Endothelial cell (in vitro differentiated cells): ENCODE measurements at regions not wholly inside any gene's neighbourhood (a gene's known extent, or its start where the extent isn't known, plus 50 kb on each side); places are given as distances from the start of the nearest gene placed in this dataset.

ENCODE experiments used
- DNase-seq: peaks from one replicate; pipeline ENCODE4 v3.0.0; 2021; ENCODE audit warnings: low spot score
- H3K27ac Mint-ChIP-seq: one replicate; pipeline ENCODE4 v1.8.0; 2021; ENCODE audit warnings: mixed read lengths, inconsistent platforms; ENCODE audit not compliant: unreplicated experiment
- H3K27me3 Mint-ChIP-seq: one replicate; pipeline ENCODE4 v1.8.0; 2021; ENCODE audit warnings: mild to moderate bottlenecking, moderate library complexity, mixed read lengths, inconsistent platforms; ENCODE audit not compliant: unreplicated experiment
- H3K36me3 Mint-ChIP-seq: one replicate; pipeline ENCODE4 v1.8.0; 2021; ENCODE audit warnings: mild to moderate bottlenecking, low read depth, mixed read lengths, inconsistent platforms; ENCODE audit not compliant: unreplicated experiment
- H3K4me1 Mint-ChIP-seq: one replicate; pipeline ENCODE4 v1.8.0; 2021; ENCODE audit warnings: mild to moderate bottlenecking, mixed read lengths, inconsistent platforms; ENCODE audit not compliant: unreplicated experiment
- H3K4me3 Mint-ChIP-seq: one replicate; pipeline ENCODE4 v1.8.0; 2021; ENCODE audit warnings: mild to moderate bottlenecking, mixed read lengths, inconsistent platforms; ENCODE audit not compliant: unreplicated experiment
- H3K9me3 Mint-ChIP-seq: one replicate; pipeline ENCODE4 v1.8.0; 2021; ENCODE audit warnings: mixed read lengths, inconsistent platforms; ENCODE audit not compliant: unreplicated experiment
- CTCF ChIP-seq: fragments of 200-600 bp; sonication (generic); IDR thresholded peaks from one replicate; pipeline ENCODE4 v1.5.0; 2021; ENCODE audit warnings: antibody characterized with exemption; ENCODE audit not compliant: unreplicated experiment

- DNase-seq = no peak
- no peak overlapping the region for H3K4me3 Mint-ChIP-seq
- H3K27me3 Mint-ChIP-seq = no peaks in the 10 kb centered on the region
- H3K9me3 Mint-ChIP-seq = no peaks in the 10 kb centered on the region
- peaks cover 20% of the 10 kb centered on the region for H3K4me1 Mint-ChIP-seq
- H3K27ac Mint-ChIP-seq = peak overlapping the region; percentile 49
- H3K36me3 Mint-ChIP-seq = no peaks in the 10 kb centered on the region
- TF ChIP-seq CTCF = no peak
Measured at GRCh38 chr7:116340201-116340847, 130.0 kb downstream of the TES start.

GRCh38 chr7:116340943-116341907 is 130.9 kb downstream of the TES start:
- DNase-seq = no peak
- no peak for TF ChIP-seq CTCF
- Mint-ChIP-seq H3K27ac (peak overlapping the region; percentile 49), H3K36me3 (no peaks in the 10 kb centered on the region), H3K4me3 (no peak overlapping the region), H3K27me3 (no peaks in the 10 kb centered on the region), H3K4me1 (peaks cover 20% of the 10 kb centered on the region), H3K9me3 (no peaks in the 10 kb centered on the region)

GRCh38 chr7:116342125-116342524 is 131.8 kb downstream of the TES start:
- no peak overlapping the region for H3K4me3 Mint-ChIP-seq
- H3K9me3 Mint-ChIP-seq = no peaks in the 10 kb centered on the region
- H3K27ac Mint-ChIP-seq = no peak overlapping the region
- H3K4me1 Mint-ChIP-seq = peaks cover 20% of the 10 kb centered on the region
- H3K27me3 Mint-ChIP-seq = no peaks in the 10 kb centered on the region
- no peak for TF ChIP-seq CTCF
- no peaks in the 10 kb centered on the region for H3K36me3 Mint-ChIP-seq
- no peak for DNase-seq

GRCh38 chr7:116347151-116347832 is 137.0 kb downstream of the TES start:
- H3K27ac Mint-ChIP-seq = no peak overlapping the region
- peaks cover 4% of the 10 kb centered on the region for H3K36me3 Mint-ChIP-seq
- no peaks in the 10 kb centered on the region for H3K27me3 Mint-ChIP-seq
- peaks cover 3% of the 10 kb centered on the region for H3K4me1 Mint-ChIP-seq
- H3K9me3 Mint-ChIP-seq = no peaks in the 10 kb centered on the region
- DNase-seq = no peak
- TF ChIP-seq CTCF = no peak
- H3K4me3 Mint-ChIP-seq = no peak overlapping the region
